ENCODE measurements at regions not wholly inside any gene's neighbourhood (a gene's known extent, or its start where the extent isn't known, plus 50 kb on each side); places are given as distances from the start of the nearest gene placed in this dataset.
A peak's percentile ranks its signal among the peaks of the same experiment; 100 is the strongest.

DNA sequence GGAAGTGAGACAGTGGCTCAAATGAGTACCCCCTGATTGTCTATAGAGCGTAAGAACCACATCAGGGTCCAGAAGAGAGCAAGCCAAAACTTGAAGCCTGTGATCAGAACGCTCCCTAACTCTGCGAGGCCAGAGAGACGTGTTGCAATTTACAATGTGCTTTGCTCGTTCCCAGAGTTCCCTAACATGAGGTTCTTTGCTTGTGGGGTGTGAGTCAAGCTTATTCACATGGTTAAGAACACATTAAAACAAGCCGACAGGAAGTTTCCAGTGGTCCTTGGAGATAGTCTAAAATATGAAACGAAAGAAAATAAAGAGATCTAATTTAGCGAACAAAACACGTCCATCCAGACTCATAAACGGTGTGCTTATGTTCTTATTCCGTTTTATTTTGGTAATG, 702.3 kb downstream of the TRIML1 start:
- TF ChIP-seq, protein P1, sequence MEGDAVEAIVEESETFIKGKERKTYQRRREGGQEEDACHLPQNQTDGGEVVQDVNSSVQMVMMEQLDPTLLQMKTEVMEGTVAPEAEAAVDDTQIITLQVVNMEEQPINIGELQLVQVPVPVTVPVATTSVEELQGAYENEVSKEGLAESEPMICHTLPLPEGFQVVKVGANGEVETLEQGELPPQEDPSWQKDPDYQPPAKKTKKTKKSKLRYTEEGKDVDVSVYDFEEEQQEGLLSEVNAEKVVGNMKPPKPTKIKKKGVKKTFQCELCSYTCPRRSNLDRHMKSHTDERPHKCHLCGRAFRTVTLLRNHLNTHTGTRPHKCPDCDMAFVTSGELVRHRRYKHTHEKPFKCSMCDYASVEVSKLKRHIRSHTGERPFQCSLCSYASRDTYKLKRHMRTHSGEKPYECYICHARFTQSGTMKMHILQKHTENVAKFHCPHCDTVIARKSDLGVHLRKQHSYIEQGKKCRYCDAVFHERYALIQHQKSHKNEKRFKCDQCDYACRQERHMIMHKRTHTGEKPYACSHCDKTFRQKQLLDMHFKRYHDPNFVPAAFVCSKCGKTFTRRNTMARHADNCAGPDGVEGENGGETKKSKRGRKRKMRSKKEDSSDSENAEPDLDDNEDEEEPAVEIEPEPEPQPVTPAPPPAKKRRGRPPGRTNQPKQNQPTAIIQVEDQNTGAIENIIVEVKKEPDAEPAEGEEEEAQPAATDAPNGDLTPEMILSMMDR (IDR thresholded peaks at IDR 0.05; ENCODE audit: control insufficient read depth, insufficient read depth, low read depth, low read length, missing control alignments), result no peak
- no peak for DNase-seq (ENCODE audit: low read depth)
- no peak overlapping the region for H3K4me3 ChIP-seq (ENCODE audit: control insufficient read depth, low read depth, low read length)

DNA sequence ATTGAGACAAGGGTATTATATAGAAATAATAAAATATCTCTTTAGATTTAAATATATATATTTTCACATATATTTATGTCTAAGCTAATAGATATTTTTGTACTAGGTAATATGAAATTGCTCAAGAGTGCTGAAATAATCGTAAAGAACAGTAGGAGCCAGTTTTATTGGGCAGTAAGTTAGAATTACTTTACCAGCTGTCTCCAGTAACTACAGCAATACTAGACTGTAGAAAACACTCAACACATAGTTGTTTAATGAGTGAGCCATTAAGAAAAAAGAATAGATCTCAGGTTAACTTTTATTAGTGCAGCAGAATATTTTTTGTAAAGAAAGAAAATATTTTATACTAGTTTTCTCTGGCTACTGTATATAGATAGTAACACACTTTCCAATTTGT, 715.2 kb downstream of the TRIML1 start:
- TF ChIP-seq, protein P1 (IDR thresholded peaks at IDR 0.05; ENCODE audit: control insufficient read depth, insufficient read depth, low read depth, low read length, missing control alignments), result no peak
- DNase-seq (ENCODE audit: low read depth), result peak; percentile 28
- no peak overlapping the region for H3K4me3 ChIP-seq (ENCODE audit: control insufficient read depth, low read depth, low read length)

DNA sequence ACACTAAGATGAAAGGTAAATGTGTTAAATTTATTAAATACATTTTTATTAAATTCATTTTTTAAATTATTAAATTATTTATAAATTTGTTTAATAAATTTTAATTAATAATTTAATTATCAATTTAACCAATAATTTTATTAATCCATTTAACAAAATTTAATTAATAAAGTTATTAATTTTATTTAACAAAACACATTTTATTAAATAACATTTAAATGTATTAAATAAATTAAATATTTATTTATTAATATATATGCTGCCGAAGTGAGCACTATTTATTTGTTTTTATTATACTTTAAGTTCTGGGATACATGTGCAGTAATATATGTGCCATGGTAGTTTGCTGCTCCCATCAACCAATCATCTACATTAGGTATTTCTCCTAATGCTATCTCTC, 719.5 kb downstream of the TRIML1 start:
- TF ChIP-seq, protein P1 (IDR thresholded peaks at IDR 0.05; ENCODE audit: control insufficient read depth, insufficient read depth, low read depth, low read length, missing control alignments), result no peak
- no peak for DNase-seq (ENCODE audit: low read depth)
- H3K4me3 ChIP-seq (ENCODE audit: control insufficient read depth, low read depth, low read length), result no peak overlapping the region

DNA sequence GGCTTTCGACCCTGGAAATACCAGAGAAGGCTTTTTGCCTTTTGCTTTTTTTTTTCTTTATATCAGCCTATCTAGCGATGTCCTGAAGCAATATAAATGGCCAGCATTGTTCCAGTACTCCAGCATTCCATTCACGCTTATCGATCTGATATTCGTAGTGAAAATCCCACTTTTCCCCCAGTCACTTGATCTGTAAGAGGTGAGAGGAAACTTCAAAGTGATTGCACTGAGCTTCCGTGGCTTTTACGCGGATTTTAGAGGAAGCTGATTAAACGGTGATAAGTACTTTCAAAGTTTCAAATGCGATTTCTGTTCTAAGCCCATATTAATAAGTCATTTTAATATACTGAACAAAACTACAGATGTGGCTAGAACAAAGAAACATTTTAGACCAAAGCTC, 725.5 kb downstream of the TRIML1 start:
- DNase-seq (ENCODE audit: low read depth), result no peak
- TF ChIP-seq, protein P1 (IDR thresholded peaks at IDR 0.05; ENCODE audit: control insufficient read depth, insufficient read depth, low read depth, low read length, missing control alignments), result no peak
- H3K4me3 ChIP-seq (ENCODE audit: control insufficient read depth, low read depth, low read length), result no peak overlapping the region

DNA sequence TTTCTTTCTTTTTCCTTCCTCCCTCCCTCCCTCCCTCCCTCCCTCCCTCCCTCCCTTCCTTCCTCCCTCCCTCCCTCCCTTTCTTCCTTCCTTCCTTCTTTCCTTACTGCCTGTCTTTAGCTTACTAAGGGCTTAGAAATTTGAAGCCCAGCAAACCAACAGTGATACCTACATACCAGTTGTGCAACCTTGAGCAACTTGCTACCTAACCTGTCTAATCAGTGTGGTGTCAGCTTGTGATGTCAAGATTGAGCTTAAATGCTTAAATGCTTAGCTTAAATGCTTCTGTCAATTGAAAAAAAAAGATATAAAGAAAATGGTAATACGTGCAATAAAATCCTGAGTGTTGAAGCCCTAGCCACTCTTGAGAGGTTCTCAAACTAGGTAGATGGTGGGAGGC, 728.6 kb downstream of the TRIML1 start:
- TF ChIP-seq, protein P1 (IDR thresholded peaks at IDR 0.05; ENCODE audit: control insufficient read depth, insufficient read depth, low read depth, low read length, missing control alignments), result no peak
- DNase-seq (ENCODE audit: low read depth), result no peak
- H3K4me3 ChIP-seq (ENCODE audit: control insufficient read depth, low read depth, low read length), result no peak overlapping the region

DNA sequence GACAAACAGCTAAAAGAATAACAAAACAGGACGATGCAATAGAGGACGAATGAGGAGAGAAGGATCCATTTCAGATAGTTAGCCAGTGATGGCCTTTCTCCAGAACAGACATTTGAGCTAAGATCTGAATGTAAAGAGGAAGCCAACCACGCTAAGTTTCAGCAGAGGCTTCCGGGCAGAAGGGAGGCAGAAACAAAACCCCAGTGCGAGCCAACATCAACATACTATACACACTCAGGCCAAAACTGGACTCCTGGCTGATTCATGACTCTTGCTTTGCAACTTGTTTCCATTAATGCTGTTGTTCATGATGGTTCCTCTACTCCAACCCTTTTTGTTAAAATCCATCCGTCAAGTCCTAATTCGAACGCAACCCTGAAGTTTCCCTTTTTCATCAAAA, 730.3 kb downstream of the TRIML1 start:
- no peak for DNase-seq (ENCODE audit: low read depth)
- TF ChIP-seq, protein P1 (IDR thresholded peaks at IDR 0.05; ENCODE audit: control insufficient read depth, insufficient read depth, low read depth, low read length, missing control alignments), result no peak
- H3K4me3 ChIP-seq (ENCODE audit: control insufficient read depth, low read depth, low read length), result no peak overlapping the region

DNA sequence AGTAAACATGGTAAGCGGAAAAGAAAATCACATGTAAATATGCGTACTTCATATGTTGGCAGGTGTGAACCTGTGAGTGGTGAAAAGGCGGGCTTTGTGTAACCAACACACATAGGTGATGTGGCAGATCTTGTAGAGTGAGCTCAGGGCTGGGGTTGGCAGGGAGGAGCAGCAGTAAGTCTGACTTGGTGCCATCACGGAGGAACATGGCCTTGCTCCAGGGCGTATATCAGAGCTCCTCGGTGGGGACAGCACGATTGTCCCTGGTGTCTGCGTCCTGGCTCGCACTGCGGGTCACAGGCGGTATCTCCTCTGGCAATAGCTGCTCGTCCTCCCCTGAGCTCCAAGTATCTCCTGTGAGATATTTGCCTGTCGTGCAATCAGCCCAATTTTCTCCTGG, 733.6 kb downstream of the TRIML1 start:
- H3K4me3 ChIP-seq (ENCODE audit: control insufficient read depth, low read depth, low read length), result no peak overlapping the region
- DNase-seq (ENCODE audit: low read depth), result no peak
- TF ChIP-seq, protein P1 (IDR thresholded peaks at IDR 0.05; ENCODE audit: control insufficient read depth, insufficient read depth, low read depth, low read length, missing control alignments), result no peak

Data from AG09309 (cell line).